ENCODE measurements at regions not wholly inside any gene's neighbourhood (a gene's known extent, or its start where the extent isn't known, plus 50 kb on each side); places are given as distances from the start of the nearest gene placed in this dataset.

DNA sequence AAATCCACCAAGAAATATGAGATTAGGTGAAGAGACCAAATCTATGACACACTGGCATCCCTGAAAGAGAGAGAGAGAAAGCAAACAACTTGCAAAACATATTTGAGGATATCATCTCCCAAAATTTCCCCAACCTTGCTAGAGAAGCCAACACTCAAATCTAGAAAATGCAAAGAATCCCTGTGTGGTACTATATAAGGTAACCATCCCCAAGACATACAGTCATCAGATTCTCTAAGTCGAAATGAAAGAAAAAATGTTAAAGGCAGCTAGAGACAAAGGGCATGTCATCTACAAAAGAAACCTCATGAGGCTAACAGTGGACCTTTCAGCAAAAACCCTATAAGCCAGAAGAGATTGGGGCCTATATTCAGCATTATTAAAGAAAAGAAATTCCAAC is 622.1 kb upstream of the LMCD1 start:
- ATAC-seq (no peak), DNase-seq (no peak)
- intact Hi-C loops (cut with DNase I): no loop called here

DNA sequence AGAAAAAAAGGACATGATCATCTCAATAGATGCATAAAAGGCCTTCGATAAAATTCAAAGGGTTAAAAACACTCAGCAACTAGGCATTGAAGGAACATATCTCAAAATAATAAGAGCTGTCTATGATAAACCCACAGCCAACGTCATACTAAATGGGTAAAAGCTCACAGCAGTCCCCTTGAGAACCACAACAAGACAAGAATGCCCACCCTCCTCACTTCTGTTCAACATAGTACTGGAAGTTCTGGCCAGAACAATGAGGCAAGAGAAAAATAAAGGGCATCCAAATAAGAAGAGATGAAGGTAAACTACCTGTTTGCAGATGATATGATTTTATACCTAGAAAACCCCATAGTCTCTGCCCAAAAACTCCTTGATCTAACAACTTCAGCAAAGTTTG is 619.7 kb upstream of the LMCD1 start:
- intact Hi-C loops (cut with DNase I): no loop called here
- DNase-seq: no peak
- ATAC-seq: no peak

- intact Hi-C loops (cut with DNase I): no loop called here
- DNase-seq (no peak), ATAC-seq (no peak)
Observed at GRCh38 chr3:7897655-7898054, 604.0 kb upstream of the LMCD1 start.

DNA sequence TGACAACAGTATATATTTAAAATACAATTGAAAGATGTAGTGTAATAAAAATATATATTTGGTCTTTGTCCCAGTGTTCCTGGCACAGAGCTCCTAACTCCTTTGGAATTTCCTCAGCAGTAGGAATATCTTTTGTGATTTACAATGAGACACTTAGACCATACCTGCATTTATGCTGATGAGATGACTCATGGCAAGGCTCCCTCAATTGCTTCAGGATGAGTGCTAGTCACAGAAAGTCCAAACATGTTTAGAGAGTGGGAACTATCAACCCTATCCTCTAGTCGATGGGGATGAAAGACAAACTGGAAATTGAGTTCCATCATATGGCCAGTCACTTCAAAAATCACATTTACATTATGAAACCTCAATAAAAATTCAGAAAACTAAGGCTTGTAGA is 588.3 kb upstream of the LMCD1 start:
- ATAC-seq (no peak), DNase-seq (no peak)
- intact Hi-C loops (cut with DNase I): no loop called here

DNA sequence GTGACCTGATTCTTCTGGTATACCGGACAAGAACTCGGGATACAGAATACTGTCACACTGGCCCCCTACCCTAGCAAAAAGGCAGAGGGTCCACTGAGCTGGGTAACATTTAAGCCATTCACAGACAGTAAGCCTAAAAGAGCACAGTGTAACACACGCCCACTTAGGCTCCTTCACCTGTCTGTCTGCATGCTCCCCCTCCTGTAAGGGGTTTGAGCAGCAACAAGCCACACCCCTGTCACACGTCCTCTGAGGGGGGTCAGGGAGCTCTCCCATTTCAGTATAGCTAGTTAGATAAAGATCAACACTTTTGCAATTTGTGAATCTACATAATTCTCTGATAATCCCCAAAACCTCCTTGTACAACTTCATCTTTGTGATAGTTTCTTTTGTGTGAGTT is 586.3 kb upstream of the LMCD1 start:
- intact Hi-C loops (cut with DNase I): no loop called here
- no peak for DNase-seq

GRCh38 chr3:7917443-7918151 is 584.0 kb upstream of the LMCD1 start:
- DNase-seq (no peak), ATAC-seq (no peak)
- intact Hi-C loops (cut with DNase I): no loop called here

More for the DNA sequence above, 586.3 kb upstream of the LMCD1 start:
- no peak for ATAC-seq

GRCh38 chr3:7920211-7920610 is 581.4 kb upstream of the LMCD1 start:
- no peak for ATAC-seq
- intact Hi-C loops (cut with DNase I): no loop called here
- DNase-seq: no peak

DNA sequence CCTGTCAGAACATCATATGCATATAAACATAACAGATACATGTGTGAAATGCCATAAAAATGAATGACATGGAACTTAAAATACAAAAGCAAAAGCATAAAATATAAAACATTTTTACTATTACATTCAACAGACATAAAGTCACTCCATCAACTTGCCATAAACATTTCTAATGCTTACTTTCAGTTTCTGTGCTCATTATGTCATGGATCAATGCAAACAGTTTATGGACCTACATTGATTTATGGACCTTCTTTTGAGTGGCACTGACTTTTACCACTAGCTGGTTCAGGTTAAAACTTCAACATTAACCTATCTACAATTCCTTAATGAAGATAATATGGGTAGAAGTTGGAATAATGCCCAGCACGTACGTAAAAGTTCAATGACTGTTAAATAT is 577.4 kb upstream of the LMCD1 start:
- DNase-seq: no peak
- no peak for ATAC-seq
- intact Hi-C loops (cut with DNase I): no loop called here

GRCh38 chr3:7927015-7927414 is 574.6 kb upstream of the LMCD1 start:
- DNase-seq (no peak), ATAC-seq (no peak)
- intact Hi-C loops (cut with DNase I): no loop called here

DNA sequence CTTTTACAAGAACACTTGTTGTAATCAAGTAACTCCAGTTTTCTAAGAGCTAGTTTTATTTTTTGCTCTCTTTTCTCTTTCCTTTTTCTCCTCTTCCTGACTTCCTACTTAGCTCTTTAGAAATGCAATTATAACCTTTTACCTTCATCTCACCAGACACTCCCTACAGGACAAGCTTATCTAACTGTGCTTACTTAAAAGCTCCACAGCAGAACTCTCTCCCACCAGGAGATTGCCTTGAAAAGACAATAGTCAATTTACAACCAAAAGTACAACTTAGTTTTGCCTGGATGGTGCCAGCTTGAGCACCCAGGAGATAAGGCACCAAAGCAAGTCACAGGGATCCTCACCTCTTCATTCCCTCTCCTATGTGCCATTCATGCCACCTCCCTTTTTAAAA is 573.8 kb upstream of the LMCD1 start:
- no peak for ATAC-seq

DNA sequence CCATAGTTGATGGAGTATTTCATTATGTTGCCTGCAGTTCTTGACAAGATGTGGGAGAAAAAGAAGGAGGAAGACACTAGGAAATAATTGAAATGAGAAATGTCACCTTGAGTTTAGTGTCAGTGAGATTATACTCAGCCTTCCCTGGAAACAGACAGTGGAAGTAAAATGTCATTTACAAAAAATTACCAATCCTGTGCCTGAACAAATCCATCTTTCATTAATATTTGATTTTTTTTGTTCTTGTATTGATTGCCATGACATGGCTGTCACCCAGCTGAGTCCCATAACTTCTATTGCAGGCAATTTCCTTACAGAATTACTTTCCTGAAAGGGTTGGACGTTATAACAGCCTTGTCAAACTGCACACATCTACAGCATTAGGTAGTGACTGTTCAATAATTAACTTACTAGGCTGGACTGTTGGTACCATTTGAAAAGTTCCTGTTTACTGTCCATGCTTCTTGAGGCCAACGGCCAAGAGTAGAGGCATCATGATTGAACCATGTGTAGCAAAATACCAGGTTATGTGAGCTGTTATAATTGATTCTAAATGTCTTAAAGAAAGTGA is 572.2 kb upstream of the LMCD1 start:
- intact Hi-C loops (cut with DNase I): no loop called here
- ATAC-seq (no peak), DNase-seq (no peak)

More for the DNA sequence above, 573.8 kb upstream of the LMCD1 start:
- intact Hi-C loops (cut with DNase I): no loop called here
- no peak for DNase-seq

- intact Hi-C loops (cut with DNase I): no loop called here
- ATAC-seq: no peak
- no peak for DNase-seq
Observed at GRCh38 chr3:7934362-7934761, 567.3 kb upstream of the LMCD1 start.

DNA sequence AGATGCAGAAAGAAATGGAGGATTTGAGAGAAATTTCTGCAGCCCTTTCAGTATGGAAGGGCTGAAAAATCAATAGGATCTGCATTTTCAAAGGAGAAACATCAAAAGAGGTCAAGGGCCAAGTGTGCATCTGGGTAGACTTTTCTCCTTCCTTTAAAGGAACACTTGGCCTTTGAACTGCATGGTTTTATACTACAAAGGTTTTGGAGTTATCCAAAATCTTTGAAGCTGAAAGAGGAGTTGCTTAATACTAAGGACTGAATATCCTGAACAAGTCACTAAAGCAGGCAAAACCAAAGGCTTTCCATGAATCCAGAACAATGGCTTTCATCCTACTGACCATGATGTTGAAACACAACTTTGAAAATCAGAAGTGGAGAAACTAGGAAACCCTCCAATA is 553.7 kb upstream of the LMCD1 start:
- intact Hi-C loops (cut with DNase I): no loop called here
- DNase-seq: no peak
- ATAC-seq: no peak

- ATAC-seq (no peak), DNase-seq (no peak)
- intact Hi-C loops (cut with DNase I): no loop called here
Observed at GRCh38 chr3:7950890-7951289, 550.7 kb upstream of the LMCD1 start.

- intact Hi-C loops (cut with DNase I): no loop called here
- ATAC-seq (no peak), DNase-seq (no peak)
Observed at GRCh38 chr3:7953449-7954014, 548.1 kb upstream of the LMCD1 start.

DNA sequence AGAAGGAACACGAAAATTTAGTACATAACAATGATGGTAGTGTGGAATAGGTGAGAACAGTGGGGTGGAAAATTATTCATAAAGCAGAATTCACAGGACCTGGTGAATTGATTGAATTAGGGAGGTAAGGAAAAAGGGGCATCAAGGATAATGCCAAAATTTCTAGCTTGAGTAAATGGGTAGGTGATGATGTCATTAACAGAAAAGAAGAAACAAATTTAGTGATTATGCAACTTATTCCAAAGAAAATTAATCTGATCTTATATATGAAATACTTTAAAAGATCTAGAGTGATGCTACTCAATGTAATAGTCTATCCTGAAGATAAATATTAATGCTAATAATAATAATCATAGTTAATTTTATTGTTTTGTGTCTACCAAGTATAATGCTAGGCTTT is 544.6 kb upstream of the LMCD1 start:
- ATAC-seq (no peak), DNase-seq (no peak)
- intact Hi-C loops (cut with DNase I): no loop called here

DNA sequence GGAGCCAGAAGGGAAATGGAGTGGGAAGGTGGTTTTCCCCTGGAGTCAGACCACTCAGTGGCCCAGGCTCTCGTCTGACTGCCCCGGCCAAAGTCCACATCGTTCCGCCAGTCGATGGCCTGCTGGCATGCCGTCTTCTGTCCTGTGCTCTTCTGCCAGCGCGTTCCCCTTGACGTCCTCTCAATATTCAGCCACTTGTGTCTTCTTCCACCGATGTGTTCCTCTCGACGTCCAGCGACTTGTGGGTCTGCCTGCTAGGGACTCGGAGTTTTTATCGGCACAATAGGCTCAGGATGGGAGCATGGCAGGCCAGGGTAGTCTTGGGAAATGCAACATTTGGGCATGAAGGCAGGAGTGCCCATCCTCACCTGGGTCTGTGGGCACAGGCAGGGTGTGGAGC is 542.5 kb upstream of the LMCD1 start:
- intact Hi-C loops (cut with DNase I): no loop called here
- ATAC-seq: no peak

DNA sequence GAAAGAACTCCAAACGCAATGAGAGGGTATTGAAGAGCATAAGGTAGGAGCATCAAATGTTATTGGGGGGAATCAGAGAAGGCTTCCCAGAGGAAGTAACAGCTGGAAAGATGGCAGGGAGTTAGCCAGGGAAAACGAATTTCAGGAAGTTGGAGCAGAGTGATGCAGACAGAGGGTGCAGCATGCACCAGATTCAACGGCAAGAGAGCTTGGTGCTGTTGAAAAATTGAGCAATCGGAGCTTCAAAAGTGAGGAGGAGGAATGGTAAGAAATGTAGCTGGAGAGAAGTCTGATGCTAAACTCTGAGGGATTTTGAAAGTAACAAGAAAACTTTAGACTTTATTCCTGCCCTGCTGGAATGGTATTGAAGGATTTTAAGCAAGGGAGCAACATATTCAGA is 541.0 kb upstream of the LMCD1 start:
- no peak for DNase-seq
- intact Hi-C loops (cut with DNase I): no loop called here
- ATAC-seq: no peak

More for the DNA sequence above, 542.5 kb upstream of the LMCD1 start:
- no peak for DNase-seq

GRCh38 chr3:7962301-7962700 is 539.3 kb upstream of the LMCD1 start:
- DNase-seq (no peak), ATAC-seq (peak in 1 of 2 donors; percentile 31)
- intact Hi-C loops (cut with DNase I): no loop called here

- no peak for DNase-seq
- no peak for ATAC-seq
- intact Hi-C loops (cut with DNase I): no loop called here
Observed at GRCh38 chr3:7964899-7965298, 536.7 kb upstream of the LMCD1 start.

GRCh38 chr3:7973006-7973405 is 528.6 kb upstream of the LMCD1 start:
- intact Hi-C loops (cut with DNase I): no loop called here
- DNase-seq (no peak), ATAC-seq (no peak)

All from left cardiac atrium (tissue), 4 donors.